ENCODE measurements at regions not wholly inside any gene's neighbourhood (a gene's known extent, or its start where the extent isn't known, plus 50 kb on each side); places are given as distances from the start of the nearest gene placed in this dataset.

DNA sequence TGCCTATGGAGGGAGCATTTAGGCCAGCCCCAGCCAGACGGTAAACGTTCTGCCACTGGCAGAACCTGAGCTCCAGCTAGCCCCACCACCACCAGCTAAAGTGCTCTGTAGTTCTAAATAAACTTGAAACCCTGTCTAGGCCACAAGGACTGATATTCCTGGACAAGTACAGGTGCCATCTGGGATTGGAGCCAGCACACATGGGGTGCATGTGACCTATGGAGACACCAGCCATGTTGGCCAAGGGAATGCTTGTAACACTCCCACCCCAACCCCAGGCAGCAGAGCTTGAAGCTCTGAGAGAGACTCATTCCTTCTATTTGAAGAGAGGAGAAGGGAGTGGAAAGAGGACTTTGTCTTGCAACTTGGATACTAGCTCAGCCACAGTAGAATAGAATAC is 284.5 kb upstream of the DCBLD2 start:
- TF ChIP-seq, protein P1, sequence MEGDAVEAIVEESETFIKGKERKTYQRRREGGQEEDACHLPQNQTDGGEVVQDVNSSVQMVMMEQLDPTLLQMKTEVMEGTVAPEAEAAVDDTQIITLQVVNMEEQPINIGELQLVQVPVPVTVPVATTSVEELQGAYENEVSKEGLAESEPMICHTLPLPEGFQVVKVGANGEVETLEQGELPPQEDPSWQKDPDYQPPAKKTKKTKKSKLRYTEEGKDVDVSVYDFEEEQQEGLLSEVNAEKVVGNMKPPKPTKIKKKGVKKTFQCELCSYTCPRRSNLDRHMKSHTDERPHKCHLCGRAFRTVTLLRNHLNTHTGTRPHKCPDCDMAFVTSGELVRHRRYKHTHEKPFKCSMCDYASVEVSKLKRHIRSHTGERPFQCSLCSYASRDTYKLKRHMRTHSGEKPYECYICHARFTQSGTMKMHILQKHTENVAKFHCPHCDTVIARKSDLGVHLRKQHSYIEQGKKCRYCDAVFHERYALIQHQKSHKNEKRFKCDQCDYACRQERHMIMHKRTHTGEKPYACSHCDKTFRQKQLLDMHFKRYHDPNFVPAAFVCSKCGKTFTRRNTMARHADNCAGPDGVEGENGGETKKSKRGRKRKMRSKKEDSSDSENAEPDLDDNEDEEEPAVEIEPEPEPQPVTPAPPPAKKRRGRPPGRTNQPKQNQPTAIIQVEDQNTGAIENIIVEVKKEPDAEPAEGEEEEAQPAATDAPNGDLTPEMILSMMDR (IDR thresholded peaks at IDR 0.05): no peak
- TF ChIP-seq POLR2A (IDR thresholded peaks at IDR 0.05): no peak
- no peak for TF ChIP-seq POLR2AphosphoS5 (IDR thresholded peaks at IDR 0.05)
